GM15510 (cell line): ENCODE measurements at regions not wholly inside any gene's neighbourhood (a gene's known extent, or its start where the extent isn't known, plus 50 kb on each side); places are given as distances from the start of the nearest gene placed in this dataset.

Experiments
- POLR2A ChIP-seq: IDR thresholded peaks from 3 replicates; pipeline ENCODE4 v1.6.1; 2011; ENCODE audit warnings: borderline replicate concordance; ENCODE audit not compliant: insufficient read length; ENCODE audit errors: extremely low read depth

DNA sequence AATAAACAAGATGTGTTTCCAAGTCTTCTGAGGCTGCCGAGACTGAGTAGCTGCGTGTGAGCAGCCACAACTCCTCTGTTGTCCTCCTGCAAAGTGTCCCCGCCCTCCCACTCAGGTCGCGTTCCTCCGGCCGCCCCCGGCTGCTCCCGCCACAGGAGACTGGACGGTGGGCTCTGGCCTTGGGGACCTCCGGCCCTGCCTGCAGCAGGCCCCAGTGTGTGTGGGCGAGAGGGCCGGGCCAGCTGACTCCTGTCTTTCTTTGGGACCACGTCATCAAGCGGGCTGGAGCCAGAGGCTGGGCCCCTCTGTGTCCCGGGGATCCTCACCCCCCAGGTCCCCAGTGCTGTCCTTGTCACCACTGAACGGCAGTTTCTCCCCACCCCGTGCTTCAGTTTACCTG, 175.3 kb downstream of the NPIPB11 start:
- no peak for TF ChIP-seq POLR2A

DNA sequence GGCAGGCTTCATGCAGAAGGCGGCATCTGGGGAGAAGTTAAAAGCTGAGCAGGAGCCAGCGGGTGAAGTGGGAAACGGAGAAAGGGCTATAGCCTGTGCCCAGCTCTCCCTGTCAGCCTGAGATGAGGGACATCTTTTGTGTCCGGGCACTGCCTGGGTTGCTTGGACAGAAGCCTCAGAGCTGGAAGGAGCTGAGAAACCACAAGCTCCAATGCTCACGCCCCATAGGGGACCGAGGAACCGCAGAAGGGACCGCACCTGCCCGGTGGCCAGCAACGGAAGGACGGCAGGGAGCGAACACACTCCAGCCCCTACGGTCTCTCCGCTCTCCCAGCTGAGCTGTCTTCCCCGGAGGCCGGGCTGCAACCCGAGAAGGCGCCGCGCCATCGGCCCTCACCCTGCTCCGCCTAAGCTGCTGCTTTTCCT, 175.8 kb downstream of the NPIPB11 start:
- no peak for TF ChIP-seq POLR2A

DNA sequence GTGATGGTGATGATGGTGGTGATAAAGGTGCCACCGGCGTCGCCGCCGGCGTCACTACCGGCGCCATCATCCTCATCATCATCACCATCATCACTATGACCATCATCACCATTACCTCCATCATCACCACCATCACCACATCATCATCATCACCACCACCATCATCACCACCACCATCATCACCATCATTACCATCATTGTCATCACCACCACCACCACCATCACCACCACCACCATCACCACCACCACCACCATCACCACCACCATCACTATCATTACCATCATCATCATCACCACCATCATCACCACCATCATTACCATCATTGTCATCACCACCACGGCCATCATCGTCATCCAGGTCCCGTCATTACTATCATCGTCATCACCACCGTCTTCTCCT, 179.7 kb downstream of the NPIPB11 start:
- TF ChIP-seq POLR2A, result no peak

DNA sequence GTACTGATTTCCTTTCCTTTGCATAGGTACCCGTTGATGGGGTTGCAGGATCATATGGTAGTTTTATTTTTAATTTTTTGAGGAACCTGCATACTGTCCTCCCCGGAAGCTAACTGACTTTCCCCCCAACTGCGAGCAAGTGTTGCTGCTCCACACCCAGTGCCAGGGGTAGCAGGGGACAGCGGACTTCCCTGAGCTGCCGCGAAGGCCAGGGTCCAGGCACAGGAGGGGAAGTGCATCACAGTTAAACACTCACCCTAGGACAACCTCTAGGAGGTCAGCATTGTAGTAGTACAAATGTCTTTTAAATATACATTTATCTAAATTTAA, 201.7 kb downstream of the NPIPB11 start:
- no peak for TF ChIP-seq POLR2A

DNA sequence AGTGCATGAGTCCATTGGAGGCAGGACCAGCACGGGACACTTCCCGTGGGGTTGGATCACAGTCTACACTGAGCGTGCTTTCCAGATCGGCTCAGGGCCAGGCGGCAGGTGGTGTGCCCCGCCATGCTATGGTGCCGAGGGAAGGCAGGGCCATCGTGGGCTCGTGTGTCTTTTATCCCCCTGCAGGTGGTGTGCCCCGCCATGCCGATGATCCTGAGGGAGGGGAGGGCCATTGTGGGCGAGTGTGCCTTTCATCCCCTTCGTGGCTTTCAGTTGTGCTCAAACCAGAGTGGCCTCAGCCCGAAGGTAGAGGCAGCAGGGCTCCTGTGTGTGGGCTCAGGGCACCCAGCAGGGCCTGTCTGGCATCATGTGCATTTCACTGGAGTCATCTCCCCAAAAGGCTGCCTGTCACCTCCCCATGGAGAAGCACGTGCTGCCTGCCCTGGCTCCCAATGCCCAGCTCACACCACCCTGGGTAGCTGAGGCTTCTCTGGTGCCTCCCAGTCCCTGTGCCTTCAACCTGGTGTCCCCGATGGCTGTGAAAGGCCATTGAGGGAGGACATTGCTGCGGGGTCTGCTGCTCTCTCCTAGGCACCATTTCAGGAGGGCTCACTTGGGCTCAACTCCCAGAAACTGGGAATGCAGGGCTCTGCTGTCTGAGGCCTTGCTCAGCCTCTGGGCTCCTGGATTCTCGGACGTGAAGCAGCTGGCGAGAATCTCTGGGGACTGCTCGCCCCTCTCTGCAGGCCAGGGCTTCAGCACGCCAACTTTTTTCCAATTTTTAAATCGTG, 207.6 kb downstream of the NPIPB11 start:
- no peak for TF ChIP-seq POLR2A

DNA sequence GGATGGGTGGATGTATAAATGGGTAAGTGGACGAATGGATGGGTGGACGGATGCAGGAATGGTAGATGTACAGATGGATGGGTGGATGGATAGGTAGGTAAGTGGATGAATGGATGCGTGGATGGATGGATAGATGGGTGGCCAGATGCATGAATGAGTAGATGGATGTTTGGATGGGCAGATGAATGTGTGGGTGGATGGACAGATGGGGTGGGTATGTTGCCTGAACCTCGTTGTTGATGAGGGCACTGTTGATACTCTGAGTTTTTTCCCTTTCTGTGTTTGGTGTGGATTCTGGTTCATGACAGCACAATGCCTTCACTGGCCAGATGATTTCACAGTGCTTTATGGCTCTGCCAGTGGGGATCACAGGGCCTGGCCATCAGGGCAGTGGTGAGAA, 208.3 kb downstream of the NPIPB11 start:
- no peak for TF ChIP-seq POLR2A

DNA sequence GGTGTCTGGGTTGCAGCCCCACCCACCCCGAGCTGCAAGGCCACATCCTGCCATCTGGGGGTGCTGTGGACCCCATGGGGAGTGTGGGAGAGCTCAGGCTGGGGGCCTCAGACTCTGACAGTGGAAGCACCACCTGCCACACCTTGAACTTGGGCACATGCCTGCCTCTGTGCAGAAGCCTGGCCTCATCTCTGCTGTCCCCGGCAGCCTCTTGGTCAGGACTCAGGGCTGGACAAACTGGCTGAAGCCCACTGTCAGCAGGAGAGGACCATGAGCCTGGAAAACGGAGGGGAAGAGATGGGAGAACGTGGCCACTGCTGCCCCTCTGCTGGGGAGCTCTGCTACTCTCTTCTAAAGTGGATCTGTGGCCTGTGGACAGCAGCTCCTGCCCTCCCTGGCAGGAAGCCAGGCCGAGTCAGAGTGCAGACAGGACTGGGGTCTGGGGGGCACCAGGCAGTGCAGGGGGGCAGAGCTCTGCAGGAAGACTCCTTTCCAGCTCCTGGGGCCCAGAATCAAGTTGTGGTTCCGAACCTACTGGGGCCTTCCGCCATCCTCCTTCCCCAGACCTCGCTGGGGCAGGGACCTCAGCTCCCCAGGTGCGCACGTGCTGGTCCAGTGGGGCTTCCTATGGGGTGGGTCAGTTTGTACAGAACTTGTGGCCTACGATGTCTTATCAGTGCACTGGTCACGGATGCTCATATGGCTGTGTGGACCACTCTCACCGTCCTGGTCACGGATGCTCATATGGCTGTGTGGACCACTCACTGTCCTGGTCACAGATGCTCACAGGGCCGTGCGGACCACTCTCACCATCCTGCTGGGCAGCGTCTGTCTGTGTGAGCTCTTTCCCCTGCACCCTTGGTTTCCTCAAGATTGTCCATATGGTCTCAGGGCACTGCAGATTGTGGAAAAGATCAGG, 207.7 kb downstream of the LAT start:
- TF ChIP-seq POLR2A, result no peak

DNA sequence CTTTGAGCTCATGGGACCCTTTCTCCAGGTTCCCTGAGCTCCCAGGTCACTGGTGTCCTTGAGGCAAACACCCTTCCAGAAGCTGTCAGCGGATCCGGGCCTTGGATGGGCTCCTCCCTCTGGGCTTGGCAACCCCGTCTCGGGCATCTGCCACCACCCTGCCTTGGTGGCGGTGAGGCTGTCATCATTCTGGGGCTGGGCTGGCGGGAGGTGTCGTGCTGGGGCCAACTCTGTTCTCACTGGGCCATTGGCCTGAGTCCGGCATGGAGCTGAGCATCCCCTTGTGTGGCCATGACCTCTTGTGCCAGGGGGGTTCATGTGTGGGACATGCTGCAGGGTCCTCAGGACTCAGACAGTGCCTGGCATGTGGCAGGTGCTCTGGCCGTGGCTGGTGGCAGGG, 197.6 kb downstream of the LAT start:
- TF ChIP-seq POLR2A, result no peak

DNA sequence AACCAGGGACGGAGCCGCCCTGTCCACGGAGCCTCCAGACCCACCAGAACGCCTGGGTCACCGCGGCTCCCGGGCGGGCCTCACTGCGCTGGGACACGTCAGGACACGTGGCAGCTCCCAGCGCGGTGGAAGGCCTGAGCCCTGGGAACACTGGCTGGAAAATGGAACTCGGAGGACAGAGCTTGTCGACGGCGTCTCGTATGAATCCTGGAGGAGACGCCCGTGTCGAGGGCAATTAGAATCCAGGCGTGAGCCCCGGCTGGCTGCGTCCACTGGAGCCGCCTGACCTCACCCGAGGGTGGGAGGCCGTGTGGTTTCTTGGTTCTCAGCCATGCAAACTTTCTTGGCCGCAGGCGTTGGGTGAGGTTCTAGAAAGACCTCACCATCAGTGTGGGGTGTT, 173.9 kb downstream of the LAT start:
- no peak for TF ChIP-seq POLR2A

DNA sequence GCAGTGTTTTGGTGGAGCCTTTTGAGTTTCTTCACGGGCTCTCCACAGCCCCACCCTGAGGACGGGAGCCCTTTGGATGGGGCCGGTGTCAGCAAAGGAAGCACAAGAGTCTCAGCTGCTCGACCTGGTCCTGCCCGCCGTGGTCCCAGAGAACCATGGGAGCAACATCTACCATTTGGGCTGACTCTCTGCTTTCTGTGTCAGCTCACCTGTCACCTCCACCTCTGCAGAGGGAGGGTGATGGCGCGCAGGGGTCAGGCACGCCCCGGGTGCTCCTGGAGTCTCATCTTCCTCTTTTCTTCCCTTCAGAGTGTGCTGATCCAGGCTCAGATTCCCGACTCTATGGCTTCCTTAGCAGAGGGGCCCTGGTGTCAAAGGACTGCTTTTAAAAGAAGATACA, 171.7 kb downstream of the LAT start:
- TF ChIP-seq POLR2A, result no peak

DNA sequence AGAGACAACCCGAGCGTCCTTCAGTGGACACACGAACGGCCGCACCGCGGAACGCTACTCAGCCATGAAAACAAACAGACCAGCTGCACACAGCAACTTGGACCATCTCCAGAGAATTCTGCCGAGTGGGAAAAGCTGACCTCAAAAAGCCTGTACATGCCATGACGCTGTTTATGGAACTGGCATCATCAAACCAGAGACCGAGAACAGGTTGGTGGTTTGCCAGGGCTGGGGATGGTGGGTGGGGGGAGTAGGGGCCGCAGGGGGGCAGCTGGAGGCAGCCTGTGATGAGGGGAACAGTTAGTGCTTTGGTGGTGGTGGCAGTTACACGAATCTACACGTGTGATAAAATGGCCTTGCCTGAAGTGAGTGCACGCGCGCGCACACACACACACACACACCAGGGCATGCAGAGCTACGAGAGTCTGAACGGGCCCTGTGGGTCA, 169.8 kb downstream of the LAT start:
- TF ChIP-seq POLR2A, result no peak

DNA sequence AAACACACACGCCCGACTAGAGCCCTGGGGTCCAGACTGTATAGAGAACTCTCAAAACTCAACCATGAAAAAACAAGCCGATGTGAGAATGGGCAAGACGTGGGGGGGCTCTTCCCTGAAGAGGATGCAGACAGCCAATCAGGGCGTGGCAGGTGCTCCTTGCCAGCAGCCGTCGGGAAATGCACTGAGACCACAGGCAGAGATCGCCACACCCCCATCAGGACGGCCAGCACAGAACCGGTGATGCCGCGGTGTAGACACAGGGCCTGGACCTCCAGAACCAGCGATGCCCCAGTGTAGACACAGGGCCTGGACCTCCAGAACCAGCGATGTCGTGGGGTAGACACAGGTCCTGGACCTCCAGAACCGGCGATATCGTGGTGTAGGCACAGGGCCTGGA, 169.2 kb downstream of the LAT start:
- TF ChIP-seq POLR2A, result no peak

DNA sequence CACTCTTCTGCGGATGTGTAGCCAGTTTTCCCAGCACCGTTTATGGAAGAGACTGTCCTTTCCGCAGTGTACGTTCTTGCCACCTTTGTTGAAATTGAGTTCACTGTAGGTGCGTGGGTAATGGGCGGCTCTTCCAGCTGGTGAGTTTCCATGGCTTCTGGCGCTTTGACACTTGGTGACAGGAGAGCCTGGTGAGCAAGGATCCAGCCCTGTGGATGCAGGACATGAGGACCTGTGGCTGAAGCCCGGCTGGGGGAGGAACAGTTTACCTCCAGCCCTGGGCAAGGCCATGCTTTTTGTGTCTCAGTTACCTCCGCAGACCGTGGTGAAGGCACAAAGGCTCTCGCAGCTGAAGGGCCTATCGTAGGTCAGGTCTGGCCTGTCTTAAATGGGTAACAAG, 166.5 kb downstream of the LAT start:
- TF ChIP-seq POLR2A, result no peak

DNA sequence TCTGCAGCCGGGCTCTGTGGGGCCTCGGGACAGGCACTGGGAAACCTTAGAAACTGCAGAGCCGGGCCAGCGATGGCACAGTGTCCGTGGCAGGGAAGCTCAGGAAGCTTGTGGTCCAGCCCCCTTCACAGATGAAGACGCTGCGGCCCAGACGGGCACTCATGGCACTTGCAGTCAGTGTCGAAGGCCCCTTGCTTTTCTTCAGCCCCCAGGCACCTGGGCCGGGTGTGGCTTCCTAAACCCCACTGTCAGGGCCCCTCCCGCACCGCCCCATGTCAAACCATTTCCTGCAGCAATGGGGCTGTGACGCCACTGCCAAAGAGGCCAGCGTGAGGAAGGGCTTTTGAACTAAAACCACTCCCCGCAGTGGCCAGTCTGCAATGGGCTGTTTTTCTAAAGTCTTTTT, 164.0 kb downstream of the LAT start:
- no peak for TF ChIP-seq POLR2A

DNA sequence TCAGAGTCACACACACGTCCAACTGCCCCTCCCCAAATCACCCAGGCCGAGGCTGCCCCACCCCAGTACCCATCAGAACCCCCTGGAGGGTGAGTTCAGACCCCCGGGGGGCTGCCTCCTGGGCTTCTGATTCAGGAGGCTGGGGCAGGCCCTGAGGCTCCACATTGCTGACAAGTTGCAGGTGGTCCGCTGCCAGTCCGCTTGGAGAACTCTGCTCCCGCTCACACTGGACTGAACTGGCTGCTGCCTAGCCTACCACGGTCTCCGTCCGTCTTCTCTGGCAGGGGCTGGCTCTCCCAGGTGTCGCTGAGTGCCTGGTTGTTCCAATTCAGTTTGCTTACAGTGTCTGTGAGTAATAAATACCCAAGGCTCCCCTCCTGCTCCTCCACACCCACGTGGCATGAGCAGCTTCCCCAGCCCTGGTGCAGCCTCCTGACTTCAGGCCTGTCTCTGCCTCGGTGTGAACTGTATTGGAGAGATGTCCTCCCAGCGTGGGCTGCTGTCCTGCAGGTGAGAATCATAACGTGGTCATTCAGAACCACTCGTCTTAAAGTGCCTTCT, 163.4 kb downstream of the LAT start:
- TF ChIP-seq POLR2A, result no peak
